ENCODE measurements at regions not wholly inside any gene's neighbourhood (a gene's known extent, or its start where the extent isn't known, plus 50 kb on each side); places are given as distances from the start of the nearest gene placed in this dataset.
"Not testable (repeated sequence)": the region's sequence is repeated elsewhere in the genome, so short reads cannot be mapped to it uniquely, and the experiment has no call there.

DNA sequence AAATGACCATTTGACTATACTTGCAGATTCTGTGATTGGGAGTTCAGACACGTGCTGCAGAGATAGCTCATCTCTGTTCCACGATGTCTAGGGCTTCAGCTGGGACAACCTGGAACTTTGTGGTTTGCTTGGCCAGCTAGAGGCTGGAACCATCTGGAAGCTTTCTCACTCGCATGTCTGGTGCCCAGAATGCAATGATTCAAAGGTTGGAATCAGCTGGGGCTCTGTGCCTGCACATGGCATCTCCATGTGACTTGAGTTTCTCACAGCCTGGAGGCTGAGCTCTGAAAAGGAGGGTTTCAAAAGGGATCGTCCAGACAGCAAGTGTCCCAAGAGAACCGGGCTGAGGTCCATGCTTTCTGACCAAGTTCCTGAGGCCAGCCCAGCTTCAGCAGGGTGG is 465.2 kb downstream of the GADD45G start:
- Histone ChIP-seq H3K36me3 (no peaks in the 10 kb centered on the region), H3K27ac (no peak overlapping the region), H3K4me1 (no peaks in the 10 kb centered on the region), H3K4me3 (no peak overlapping the region), H3K27me3 (no peaks in the 10 kb centered on the region), H3K9me3 (no peaks in the 10 kb centered on the region)
- DNase-seq (ENCODE audit: low spot score in 2 of 2), result no peak
- 82% methylated on average over 5 of the region's 5 CpGs for WGBS
- TF ChIP-seq, protein P1, sequence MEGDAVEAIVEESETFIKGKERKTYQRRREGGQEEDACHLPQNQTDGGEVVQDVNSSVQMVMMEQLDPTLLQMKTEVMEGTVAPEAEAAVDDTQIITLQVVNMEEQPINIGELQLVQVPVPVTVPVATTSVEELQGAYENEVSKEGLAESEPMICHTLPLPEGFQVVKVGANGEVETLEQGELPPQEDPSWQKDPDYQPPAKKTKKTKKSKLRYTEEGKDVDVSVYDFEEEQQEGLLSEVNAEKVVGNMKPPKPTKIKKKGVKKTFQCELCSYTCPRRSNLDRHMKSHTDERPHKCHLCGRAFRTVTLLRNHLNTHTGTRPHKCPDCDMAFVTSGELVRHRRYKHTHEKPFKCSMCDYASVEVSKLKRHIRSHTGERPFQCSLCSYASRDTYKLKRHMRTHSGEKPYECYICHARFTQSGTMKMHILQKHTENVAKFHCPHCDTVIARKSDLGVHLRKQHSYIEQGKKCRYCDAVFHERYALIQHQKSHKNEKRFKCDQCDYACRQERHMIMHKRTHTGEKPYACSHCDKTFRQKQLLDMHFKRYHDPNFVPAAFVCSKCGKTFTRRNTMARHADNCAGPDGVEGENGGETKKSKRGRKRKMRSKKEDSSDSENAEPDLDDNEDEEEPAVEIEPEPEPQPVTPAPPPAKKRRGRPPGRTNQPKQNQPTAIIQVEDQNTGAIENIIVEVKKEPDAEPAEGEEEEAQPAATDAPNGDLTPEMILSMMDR (IDR thresholded peaks at IDR 0.05), result no peak
- TF ChIP-seq POLR2A (IDR thresholded peaks at IDR 0.05) (no peak), EP300 (IDR thresholded peaks at IDR 0.05) (no peak), POLR2AphosphoS5 (IDR thresholded peaks at IDR 0.05) (no peak)

DNA sequence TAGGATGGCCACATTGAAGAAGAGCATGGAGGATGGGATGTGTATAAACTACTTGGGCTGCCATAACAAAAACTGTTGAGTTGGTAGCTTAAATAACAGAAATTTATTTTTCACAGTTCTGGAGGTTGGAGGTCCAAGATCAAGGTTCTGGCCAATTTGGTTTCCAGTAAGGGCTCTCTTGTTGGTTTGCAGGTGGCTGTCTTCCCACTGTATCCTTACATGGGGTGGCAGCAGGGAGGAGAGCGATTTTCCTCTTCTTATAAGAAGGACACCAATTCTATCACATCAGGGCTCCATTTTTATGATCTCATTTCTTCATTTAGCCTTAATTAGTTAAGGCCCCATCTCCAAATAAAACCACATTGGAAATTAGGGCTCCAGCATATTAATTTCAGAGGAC is 465.7 kb downstream of the GADD45G start:
- H3K36me3 ChIP-seq, result no peaks in the 10 kb centered on the region
- 95% methylated on average over 1 of the region's 1 CpG for WGBS

DNA sequence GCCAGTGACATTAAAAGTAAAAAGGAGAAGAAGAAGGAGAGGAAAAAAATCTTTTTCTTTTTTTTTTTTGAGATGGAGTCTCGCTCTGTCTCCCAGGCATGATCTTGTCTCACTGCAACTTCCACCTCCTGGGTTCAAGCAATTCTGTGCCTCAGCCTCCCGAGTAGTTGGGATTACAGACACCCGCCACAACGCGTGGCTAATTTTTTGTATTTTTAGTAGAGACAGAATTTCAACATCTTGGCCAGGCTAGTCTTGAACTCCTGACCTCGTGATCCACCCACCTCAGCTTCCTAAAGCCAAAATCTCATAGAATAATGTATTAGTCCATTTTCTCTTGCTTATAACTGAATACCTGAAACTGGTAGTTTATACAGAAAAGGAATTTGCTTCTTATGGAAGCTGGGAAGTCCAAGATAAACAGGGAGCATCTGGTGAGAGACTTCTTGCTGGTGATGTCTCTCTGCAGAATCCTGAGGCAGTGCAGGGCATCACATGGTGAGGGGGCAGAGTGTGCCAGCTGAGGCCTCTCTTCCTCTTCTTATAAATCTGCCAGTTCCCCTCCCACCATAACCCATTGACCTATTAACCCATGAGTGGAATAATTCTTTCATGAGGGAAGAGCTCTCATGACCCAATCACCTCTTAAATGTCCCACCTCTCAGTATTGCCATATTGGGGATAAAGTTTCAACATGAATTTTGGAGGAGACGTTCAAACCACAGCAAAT is 466.3 kb downstream of the GADD45G start:
- H3K4me1 ChIP-seq, result no peaks in the 10 kb centered on the region
- no peak for DNase-seq (ENCODE audit: low spot score in 2 of 2)

More for the DNA sequence above, 465.7 kb downstream of the GADD45G start:
- no peak overlapping the region for H3K27ac ChIP-seq
- no peaks in the 10 kb centered on the region for H3K27me3 ChIP-seq
- H3K4me1 ChIP-seq, result no peaks in the 10 kb centered on the region
- H3K9me3 ChIP-seq, result no peaks in the 10 kb centered on the region
- DNase-seq (ENCODE audit: low spot score in 2 of 2), result no peak
- no peak overlapping the region for H3K4me3 ChIP-seq
- TF ChIP-seq POLR2AphosphoS5 (IDR thresholded peaks at IDR 0.05) (no peak), POLR2A (IDR thresholded peaks at IDR 0.05) (no peak), EP300 (IDR thresholded peaks at IDR 0.05) (no peak)
- TF ChIP-seq, protein P1 (IDR thresholded peaks at IDR 0.05), result no peak

DNA sequence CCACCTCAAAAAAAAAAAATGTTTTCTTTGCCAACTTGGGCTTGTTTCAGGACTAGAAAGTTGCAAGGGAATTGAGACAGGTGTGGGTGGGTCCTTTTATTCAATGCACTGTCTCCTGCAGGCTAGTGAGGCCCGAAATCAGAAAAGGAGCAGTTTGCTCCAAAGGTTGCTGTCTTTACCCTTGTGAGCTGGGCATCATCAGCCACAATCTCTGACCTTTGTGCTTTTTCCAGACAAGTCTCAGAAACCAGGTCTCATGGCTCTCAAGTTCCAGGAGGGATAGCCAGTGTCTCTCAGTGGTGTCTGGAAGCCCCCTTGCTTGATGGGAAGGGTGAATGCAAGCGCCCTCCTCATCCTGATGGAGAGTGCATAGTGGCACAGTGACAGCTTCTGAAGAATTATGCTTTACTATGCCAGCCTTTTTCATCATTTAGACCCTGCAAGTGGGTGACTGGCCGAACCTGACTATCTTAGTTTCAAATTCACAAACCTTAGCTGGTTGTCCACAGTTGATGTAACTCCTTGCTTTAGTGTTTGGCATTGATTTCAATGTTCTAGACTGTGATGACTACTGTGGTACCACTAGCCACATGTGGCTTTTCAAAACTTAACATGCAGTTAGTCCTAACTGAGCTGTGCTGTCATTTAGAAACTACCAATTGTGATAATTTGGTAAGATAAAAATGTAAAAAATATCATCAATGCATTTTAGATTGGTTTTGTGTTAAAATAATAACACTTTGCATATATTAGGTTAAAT is 468.6 kb downstream of the GADD45G start:
- no peak for DNase-seq (ENCODE audit: low spot score in 2 of 2)
- Histone ChIP-seq H3K27ac (no peak overlapping the region), H3K27me3 (no peaks in the 10 kb centered on the region), H3K9me3 (no peaks in the 10 kb centered on the region), H3K4me3 (no peak overlapping the region), H3K36me3 (no peaks in the 10 kb centered on the region), H3K4me1 (no peaks in the 10 kb centered on the region)
- TF ChIP-seq, protein P1 (IDR thresholded peaks at IDR 0.05), result no peak
- TF ChIP-seq EP300 (IDR thresholded peaks at IDR 0.05) (no peak), POLR2A (IDR thresholded peaks at IDR 0.05) (no peak)
- 92% methylated on average over 3 of the region's 3 CpGs for WGBS

More for the DNA sequence above, 466.3 kb downstream of the GADD45G start:
- H3K9me3 ChIP-seq, result no peaks in the 10 kb centered on the region
- H3K36me3 ChIP-seq, result no peaks in the 10 kb centered on the region
- no peak overlapping the region for H3K27ac ChIP-seq
- H3K4me3 ChIP-seq, result no peak overlapping the region
- H3K27me3 ChIP-seq, result no peaks in the 10 kb centered on the region
- whole genome bisulfite sequencing, result 82% methylated on average over 7 of the region's 7 CpGs
- TF ChIP-seq POLR2AphosphoS5 (IDR thresholded peaks at IDR 0.05) (no peak), EP300 (IDR thresholded peaks at IDR 0.05) (no peak), POLR2A (IDR thresholded peaks at IDR 0.05) (no peak)
- TF ChIP-seq, protein P1 (IDR thresholded peaks at IDR 0.05), result no peak

DNA sequence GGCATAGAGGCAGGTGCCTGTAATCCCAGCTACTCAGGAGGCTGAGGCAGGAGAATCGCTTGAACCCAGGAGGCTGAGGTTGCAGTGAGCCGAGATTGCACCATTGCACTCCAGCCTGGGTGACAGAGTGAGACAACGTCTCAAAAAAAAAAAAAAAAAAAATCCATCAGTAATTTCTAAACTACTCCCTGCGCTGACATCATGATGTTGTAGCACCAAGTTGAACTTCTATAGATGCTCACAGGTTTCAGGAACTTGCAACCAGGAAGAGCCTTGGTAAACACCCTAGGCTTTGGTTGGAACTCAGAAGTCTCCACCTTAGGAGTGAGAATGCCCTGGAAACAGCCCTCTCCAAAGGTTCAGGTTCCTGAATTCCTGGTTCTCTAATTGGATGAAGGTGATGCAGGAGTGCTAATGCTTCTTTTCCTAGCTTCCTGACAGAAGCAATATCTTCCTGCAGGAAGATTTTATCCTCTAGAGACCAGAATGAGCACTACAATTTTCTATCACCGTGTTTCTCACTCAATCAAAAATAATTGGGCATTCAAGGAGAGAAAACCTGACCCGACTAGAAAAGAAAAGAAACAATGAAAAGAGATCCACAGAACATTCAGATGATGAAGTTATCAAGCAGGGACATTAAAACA is 469.6 kb downstream of the GADD45G start:
- Histone ChIP-seq H3K36me3 (no peaks in the 10 kb centered on the region), H3K27me3 (no peaks in the 10 kb centered on the region), H3K4me3 (no peak overlapping the region), H3K27ac (no peak overlapping the region), H3K9me3 (no peaks in the 10 kb centered on the region), H3K4me1 (no peaks in the 10 kb centered on the region)
- DNase-seq (ENCODE audit: low spot score in 2 of 2), result no peak
- TF ChIP-seq, protein P1 (IDR thresholded peaks at IDR 0.05), result no peak
- TF ChIP-seq POLR2AphosphoS5 (IDR thresholded peaks at IDR 0.05) (no peak), EP300 (IDR thresholded peaks at IDR 0.05) (no peak), POLR2A (IDR thresholded peaks at IDR 0.05) (no peak)
- WGBS, result 84% methylated on average over 6 of the region's 6 CpGs

DNA sequence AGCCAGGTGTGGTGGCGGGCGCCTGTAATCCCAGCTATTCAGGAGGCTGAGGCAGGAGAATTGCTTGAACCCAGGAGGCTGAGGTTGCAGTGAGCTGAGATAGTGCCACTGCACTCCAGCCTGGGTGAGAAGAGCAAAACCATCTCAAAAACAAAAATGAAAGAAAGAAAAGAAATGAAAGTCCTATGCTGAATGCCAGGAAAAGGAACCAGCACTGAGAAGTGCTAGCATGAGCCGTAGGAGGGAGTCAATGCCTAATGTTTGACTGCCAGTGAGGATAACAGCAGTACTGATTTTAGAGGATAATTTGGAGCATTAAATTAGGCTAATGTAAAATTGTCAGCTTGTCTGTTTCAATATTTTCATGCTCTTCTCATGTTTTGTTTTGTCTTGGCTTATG is 472.8 kb downstream of the GADD45G start:
- not testable (repeated sequence) for H3K4me3 ChIP-seq; H3K27ac ChIP-seq; H3K4me1 ChIP-seq; DNase-seq (ENCODE audit: low spot score in 2 of 2); H3K9me3 ChIP-seq; H3K36me3 ChIP-seq
- WGBS, result 97% methylated on average over 3 of the region's 3 CpGs
- H3K27me3 ChIP-seq, result peaks cover 10% of the 10 kb centered on the region

All from suprapubic skin (tissue), 4 donors.